ENCODE measurements at regions not wholly inside any gene's neighbourhood (a gene's known extent, or its start where the extent isn't known, plus 50 kb on each side); places are given as distances from the start of the nearest gene placed in this dataset.

DNA sequence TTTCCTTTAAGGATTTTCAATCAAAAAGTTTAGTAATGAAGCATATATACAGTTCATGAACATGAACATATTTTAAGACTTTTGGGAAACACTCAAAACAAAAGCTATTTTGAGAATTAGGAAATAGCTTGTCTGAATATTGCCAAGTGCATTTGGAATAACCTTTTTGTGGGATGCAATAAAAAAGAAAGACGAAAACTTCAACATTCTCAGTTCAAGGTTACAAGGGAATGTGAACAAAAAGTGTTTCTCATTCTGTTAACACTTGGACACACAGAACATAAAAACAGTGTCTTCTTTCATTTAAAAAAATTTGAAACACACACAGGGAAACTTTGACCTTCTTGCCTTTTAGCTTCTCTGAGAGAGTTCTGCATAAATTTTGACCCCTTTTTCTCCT, 72.7 kb upstream of the TCF21 start (continued):
- TF ChIP-seq, protein P1, sequence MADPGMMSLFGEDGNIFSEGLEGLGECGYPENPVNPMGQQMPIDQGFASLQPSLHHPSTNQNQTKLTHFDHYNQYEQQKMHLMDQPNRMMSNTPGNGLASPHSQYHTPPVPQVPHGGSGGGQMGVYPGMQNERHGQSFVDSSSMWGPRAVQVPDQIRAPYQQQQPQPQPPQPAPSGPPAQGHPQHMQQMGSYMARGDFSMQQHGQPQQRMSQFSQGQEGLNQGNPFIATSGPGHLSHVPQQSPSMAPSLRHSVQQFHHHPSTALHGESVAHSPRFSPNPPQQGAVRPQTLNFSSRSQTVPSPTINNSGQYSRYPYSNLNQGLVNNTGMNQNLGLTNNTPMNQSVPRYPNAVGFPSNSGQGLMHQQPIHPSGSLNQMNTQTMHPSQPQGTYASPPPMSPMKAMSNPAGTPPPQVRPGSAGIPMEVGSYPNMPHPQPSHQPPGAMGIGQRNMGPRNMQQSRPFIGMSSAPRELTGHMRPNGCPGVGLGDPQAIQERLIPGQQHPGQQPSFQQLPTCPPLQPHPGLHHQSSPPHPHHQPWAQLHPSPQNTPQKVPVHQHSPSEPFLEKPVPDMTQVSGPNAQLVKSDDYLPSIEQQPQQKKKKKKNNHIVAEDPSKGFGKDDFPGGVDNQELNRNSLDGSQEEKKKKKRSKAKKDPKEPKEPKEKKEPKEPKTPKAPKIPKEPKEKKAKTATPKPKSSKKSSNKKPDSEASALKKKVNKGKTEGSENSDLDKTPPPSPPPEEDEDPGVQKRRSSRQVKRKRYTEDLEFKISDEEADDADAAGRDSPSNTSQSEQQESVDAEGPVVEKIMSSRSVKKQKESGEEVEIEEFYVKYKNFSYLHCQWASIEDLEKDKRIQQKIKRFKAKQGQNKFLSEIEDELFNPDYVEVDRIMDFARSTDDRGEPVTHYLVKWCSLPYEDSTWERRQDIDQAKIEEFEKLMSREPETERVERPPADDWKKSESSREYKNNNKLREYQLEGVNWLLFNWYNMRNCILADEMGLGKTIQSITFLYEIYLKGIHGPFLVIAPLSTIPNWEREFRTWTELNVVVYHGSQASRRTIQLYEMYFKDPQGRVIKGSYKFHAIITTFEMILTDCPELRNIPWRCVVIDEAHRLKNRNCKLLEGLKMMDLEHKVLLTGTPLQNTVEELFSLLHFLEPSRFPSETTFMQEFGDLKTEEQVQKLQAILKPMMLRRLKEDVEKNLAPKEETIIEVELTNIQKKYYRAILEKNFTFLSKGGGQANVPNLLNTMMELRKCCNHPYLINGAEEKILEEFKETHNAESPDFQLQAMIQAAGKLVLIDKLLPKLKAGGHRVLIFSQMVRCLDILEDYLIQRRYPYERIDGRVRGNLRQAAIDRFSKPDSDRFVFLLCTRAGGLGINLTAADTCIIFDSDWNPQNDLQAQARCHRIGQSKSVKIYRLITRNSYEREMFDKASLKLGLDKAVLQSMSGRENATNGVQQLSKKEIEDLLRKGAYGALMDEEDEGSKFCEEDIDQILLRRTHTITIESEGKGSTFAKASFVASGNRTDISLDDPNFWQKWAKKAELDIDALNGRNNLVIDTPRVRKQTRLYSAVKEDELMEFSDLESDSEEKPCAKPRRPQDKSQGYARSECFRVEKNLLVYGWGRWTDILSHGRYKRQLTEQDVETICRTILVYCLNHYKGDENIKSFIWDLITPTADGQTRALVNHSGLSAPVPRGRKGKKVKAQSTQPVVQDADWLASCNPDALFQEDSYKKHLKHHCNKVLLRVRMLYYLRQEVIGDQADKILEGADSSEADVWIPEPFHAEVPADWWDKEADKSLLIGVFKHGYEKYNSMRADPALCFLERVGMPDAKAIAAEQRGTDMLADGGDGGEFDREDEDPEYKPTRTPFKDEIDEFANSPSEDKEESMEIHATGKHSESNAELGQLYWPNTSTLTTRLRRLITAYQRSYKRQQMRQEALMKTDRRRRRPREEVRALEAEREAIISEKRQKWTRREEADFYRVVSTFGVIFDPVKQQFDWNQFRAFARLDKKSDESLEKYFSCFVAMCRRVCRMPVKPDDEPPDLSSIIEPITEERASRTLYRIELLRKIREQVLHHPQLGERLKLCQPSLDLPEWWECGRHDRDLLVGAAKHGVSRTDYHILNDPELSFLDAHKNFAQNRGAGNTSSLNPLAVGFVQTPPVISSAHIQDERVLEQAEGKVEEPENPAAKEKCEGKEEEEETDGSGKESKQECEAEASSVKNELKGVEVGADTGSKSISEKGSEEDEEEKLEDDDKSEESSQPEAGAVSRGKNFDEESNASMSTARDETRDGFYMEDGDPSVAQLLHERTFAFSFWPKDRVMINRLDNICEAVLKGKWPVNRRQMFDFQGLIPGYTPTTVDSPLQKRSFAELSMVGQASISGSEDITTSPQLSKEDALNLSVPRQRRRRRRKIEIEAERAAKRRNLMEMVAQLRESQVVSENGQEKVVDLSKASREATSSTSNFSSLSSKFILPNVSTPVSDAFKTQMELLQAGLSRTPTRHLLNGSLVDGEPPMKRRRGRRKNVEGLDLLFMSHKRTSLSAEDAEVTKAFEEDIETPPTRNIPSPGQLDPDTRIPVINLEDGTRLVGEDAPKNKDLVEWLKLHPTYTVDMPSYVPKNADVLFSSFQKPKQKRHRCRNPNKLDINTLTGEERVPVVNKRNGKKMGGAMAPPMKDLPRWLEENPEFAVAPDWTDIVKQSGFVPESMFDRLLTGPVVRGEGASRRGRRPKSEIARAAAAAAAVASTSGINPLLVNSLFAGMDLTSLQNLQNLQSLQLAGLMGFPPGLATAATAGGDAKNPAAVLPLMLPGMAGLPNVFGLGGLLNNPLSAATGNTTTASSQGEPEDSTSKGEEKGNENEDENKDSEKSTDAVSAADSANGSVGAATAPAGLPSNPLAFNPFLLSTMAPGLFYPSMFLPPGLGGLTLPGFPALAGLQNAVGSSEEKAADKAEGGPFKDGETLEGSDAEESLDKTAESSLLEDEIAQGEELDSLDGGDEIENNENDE (IDR thresholded peaks at IDR 0.05; ENCODE audit: insufficient replicate concordance, low read length) = no peak
- TF ChIP-seq SIRT6 (IDR thresholded peaks at IDR 0.05; ENCODE audit: low read length) (no peak), POLR2A (IDR thresholded peaks at IDR 0.05; ENCODE audit: control extremely low read depth in 1 of 2, low read depth in 2 of 2, low read length in 2 of 2) (no peak), KDM4A (IDR thresholded peaks at IDR 0.05; ENCODE audit: low read depth, low read length, severe bottlenecking) (no peak), SIN3A (conservative IDR thresholded peaks at IDR 0.05 in 1 of 2, IDR thresholded peaks at IDR 0.05 in 1 of 2; ENCODE audit: low read depth in 1 of 2, low read length in 2 of 2) (no peak)

Data from H1 (cell line).